Activated T-cell treated with anti-CD3 and anti-CD28 coated beads, Interleukin-2, amount 50 U/mL, for 4 hours (primary cell): ENCODE measurements at regions not wholly inside any gene's neighbourhood (a gene's known extent, or its start where the extent isn't known, plus 50 kb on each side); places are given as distances from the start of the nearest gene placed in this dataset.
"Not testable (repeated sequence)": the region's sequence is repeated elsewhere in the genome, so short reads cannot be mapped to it uniquely, and the experiment has no call there.

ENCODE experiments used
- ATAC-seq, 2 donors: fragments of 200-7000 bp; cut with Tn5 transposase; one replicate each; pipeline ENCODE4 v1.10.0; 2021
- DNase-seq: peaks from one replicate; pipeline ENCODE4 v3.0.0-alpha.2; 2020
- H3K27me3 Mint-ChIP-seq: one replicate; pipeline ENCODE4 v1.8.0; 2021; ENCODE audit warnings: low read depth, mixed read lengths
- H3K36me3 Mint-ChIP-seq: one replicate; pipeline ENCODE4 v1.8.0; 2022; ENCODE audit warnings: mixed read lengths; ENCODE audit not compliant: insufficient read depth
- H3K4me1 Mint-ChIP-seq: one replicate; pipeline ENCODE4 v1.8.0; 2021; ENCODE audit warnings: low read depth, mixed read lengths
- H3K4me3 Mint-ChIP-seq: one replicate; pipeline ENCODE4 v1.8.0; 2021; ENCODE audit warnings: mild to moderate bottlenecking, moderate library complexity, mixed read lengths
- H3K9me3 Mint-ChIP-seq: one replicate; pipeline ENCODE4 v1.8.0; 2021; ENCODE audit warnings: mixed read lengths

DNA sequence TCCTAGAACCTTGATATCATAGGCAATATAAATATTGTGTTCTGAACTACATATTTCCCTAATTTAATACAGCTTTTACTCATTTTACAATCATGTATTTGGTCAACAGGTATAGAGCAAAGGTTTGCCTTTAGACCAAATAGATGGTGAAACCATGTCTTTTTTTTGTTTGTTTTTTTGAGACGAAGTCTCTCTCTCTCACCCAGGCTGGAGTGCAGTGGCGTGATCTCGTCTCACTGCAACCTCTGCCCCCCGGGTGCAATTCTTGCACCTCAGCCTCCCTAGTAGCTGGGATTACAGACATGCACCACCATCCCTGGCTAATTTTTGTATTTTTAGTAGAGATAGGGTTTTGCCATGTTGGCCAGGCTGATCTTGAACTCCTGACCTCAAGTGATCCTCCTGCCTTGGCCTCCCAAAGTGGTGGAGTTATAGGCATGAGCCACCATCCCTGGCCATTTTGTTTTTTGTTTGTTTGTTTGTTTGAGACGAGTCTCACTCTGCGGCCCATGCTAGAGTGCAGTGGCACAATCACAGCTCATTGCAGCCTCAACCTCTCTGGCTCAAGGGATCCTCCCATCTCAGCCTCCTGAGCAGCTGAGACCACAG lies 243.7 kb upstream of the FOXN3 start:
- ATAC-seq, H3K4me3 Mint-ChIP-seq: not testable (repeated sequence)

GRCh38 chr14:89660166-89660565 lies 243.1 kb upstream of the FOXN3 start:
- no peak for DNase-seq
- Mint-ChIP-seq H3K4me3 (no peak overlapping the region), H3K4me1 (peaks cover 6% of the 10 kb centered on the region), H3K36me3 (no peaks in the 10 kb centered on the region), H3K27me3 (no peaks in the 10 kb centered on the region), H3K9me3 (peaks cover 7% of the 10 kb centered on the region)
- no peak for ATAC-seq

More for the DNA sequence above, 243.7 kb upstream of the FOXN3 start:
- not testable (repeated sequence) for H3K4me1 Mint-ChIP-seq, H3K27me3 Mint-ChIP-seq, H3K9me3 Mint-ChIP-seq, DNase-seq, H3K36me3 Mint-ChIP-seq

GRCh38 chr14:89658977-89659670 lies 242.1 kb upstream of the FOXN3 start:
- H3K4me3 Mint-ChIP-seq = no peak overlapping the region
- no peak for ATAC-seq
- DNase-seq = no peak
- peaks cover 6% of the 10 kb centered on the region for H3K4me1 Mint-ChIP-seq
- H3K9me3 Mint-ChIP-seq = peaks cover 7% of the 10 kb centered on the region
- no peaks in the 10 kb centered on the region for H3K27me3 Mint-ChIP-seq
- H3K36me3 Mint-ChIP-seq = no peaks in the 10 kb centered on the region

GRCh38 chr14:89657014-89657413 lies 240.0 kb upstream of the FOXN3 start:
- Mint-ChIP-seq H3K4me1 (peaks cover 6% of the 10 kb centered on the region), H3K36me3 (no peaks in the 10 kb centered on the region), H3K27me3 (no peaks in the 10 kb centered on the region), H3K4me3 (no peak overlapping the region), H3K9me3 (peaks cover 7% of the 10 kb centered on the region)
- no peak for ATAC-seq
- DNase-seq = no peak

DNA sequence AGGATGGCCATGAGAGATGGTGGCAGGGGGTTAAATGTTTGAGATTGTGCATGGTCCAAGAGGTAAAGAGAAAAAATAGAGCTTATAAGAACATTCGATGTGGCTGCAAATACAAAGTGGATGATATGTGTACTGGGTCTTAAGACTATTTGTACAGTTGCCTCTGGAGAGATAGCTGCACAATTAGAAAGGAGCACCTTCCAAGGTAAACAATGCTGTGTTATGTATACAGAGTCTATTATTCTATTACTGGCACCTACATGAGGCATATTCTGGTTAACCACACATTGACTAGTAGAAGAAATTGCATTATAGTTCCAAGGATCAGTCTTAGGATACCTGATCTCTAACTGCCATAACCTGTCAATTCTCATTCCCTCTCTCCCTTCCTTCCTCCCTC lies 238.0 kb upstream of the FOXN3 start:
- Mint-ChIP-seq H3K36me3 (no peaks in the 10 kb centered on the region), H3K4me1 (peaks cover 17% of the 10 kb centered on the region), H3K9me3 (peaks cover 7% of the 10 kb centered on the region), H3K27me3 (no peaks in the 10 kb centered on the region), H3K4me3 (no peak overlapping the region)
- DNase-seq (no peak), ATAC-seq (no peak)

- Mint-ChIP-seq H3K4me1 (peaks cover 25% of the 10 kb centered on the region), H3K27me3 (no peaks in the 10 kb centered on the region), H3K4me3 (no peak overlapping the region), H3K36me3 (no peaks in the 10 kb centered on the region), H3K9me3 (peaks cover 7% of the 10 kb centered on the region)
- no peak for ATAC-seq
- DNase-seq = no peak
Observed at GRCh38 chr14:89652352-89652751, 235.3 kb upstream of the FOXN3 start.

GRCh38 chr14:89651805-89652204 lies 234.8 kb upstream of the FOXN3 start:
- Mint-ChIP-seq H3K4me1 (peaks cover 25% of the 10 kb centered on the region), H3K36me3 (no peaks in the 10 kb centered on the region), H3K4me3 (no peak overlapping the region), H3K9me3 (peaks cover 3% of the 10 kb centered on the region), H3K27me3 (no peaks in the 10 kb centered on the region)
- no peak for ATAC-seq
- no peak for DNase-seq

DNA sequence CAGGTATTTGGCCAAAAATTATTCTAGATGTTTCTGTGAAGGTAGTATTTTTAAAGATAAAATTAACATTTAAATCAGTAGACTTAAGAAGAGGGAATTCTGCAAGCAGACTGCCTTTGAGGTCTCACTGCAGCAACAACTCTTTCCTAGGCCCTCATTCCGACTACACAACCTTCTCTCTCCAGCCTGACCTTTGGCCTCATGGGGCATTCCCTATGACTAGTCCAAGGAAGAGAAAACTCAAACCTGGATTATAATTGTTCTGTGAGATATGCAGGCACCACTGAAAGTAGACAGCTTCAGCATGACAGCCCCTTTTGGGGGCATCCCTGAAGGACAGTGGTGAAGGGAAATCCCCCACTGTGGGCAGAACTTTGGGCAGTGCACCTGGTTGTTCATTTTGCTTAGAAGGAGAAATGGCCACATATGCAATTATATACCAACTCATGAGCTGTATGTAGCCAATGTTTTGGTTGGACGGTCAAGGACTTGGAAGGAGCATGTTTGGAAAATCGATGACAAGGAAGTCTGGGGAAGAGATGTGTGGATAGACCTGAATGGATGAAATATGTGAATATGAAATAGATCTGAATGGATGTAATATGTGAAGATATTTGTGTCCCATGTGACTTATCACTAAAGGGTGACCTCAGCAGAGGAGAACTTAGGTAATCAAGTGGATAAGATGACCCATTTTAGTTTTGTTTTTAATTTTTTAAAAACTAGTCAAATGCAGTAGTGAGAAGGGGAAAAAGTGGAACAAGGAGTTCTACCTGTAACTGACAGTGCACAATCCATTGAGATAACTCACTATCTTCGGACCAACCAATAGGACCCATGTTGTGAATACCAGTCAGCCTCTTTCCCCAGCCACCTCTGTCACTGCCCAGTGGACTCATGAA lies 233.3 kb upstream of the FOXN3 start:
- DNase-seq (no peak), ATAC-seq (peak; percentile 71 to 83)
- no peaks in the 10 kb centered on the region for H3K27me3 Mint-ChIP-seq
- no peak overlapping the region for H3K4me3 Mint-ChIP-seq
- H3K36me3 Mint-ChIP-seq = no peaks in the 10 kb centered on the region
- H3K9me3 Mint-ChIP-seq = no peaks in the 10 kb centered on the region
- peaks cover 21% of the 10 kb centered on the region for H3K4me1 Mint-ChIP-seq

DNA sequence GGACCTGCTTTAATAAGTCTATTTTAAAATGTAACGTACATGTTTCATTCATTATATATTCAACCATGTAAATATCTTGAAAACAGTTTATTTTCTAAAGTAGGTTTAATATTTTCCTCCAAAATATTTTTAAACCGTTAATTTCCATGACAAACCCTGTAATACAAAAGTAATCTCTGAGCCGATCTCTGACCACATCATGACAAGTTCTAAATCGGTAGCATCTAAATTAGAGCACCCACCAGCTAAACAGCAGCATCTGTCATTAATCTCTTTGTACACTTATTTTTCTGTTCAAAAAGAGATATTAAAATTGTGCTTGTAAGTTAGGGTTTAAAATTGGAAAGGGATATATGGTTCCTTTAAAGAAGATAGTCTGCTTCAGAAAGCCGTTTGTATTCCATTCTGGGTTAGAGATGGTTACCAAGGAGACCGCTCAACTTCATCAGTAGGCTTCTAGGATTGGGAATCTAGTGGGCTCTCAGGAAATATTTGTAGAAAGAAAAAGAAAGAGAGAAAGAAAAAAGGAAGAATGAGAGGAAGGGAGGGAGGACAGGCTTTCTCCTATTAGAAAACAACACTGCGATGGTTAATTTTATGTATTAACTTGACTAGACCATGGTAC lies 232.5 kb upstream of the FOXN3 start:
- peaks cover 21% of the 10 kb centered on the region for H3K4me1 Mint-ChIP-seq
- H3K4me3 Mint-ChIP-seq = no peak overlapping the region
- no peak for ATAC-seq
- H3K36me3 Mint-ChIP-seq = no peaks in the 10 kb centered on the region
- no peak for DNase-seq
- H3K27me3 Mint-ChIP-seq = no peaks in the 10 kb centered on the region
- H3K9me3 Mint-ChIP-seq = no peaks in the 10 kb centered on the region

DNA sequence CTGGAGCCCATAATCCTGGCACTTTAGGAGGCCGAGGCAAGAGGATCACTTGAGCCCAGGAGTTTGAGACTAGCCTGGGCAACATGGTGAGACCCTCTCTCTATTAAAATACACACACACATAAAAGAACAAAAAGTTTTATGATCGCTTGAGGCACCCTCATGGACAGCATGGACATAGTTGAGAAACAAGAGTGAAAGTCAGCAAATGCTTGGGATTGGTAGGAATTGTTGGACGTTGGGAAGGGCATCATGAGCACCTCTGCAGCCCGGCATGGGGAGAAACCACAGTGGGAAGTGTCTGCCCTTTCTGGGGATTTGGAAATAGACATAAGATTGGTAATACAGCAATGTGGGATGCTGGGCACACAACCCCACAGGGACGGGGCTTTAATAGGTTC lies 231.9 kb upstream of the FOXN3 start:
- no peaks in the 10 kb centered on the region for H3K27me3 Mint-ChIP-seq
- H3K4me1 Mint-ChIP-seq = peaks cover 21% of the 10 kb centered on the region
- ATAC-seq (no peak), DNase-seq (no peak)
- no peaks in the 10 kb centered on the region for H3K9me3 Mint-ChIP-seq
- no peak overlapping the region for H3K4me3 Mint-ChIP-seq
- no peaks in the 10 kb centered on the region for H3K36me3 Mint-ChIP-seq

- no peak for ATAC-seq
- Mint-ChIP-seq H3K27me3 (no peaks in the 10 kb centered on the region), H3K9me3 (no peaks in the 10 kb centered on the region)
Observed at GRCh38 chr14:89648510-89648909, 231.5 kb upstream of the FOXN3 start.

DNA sequence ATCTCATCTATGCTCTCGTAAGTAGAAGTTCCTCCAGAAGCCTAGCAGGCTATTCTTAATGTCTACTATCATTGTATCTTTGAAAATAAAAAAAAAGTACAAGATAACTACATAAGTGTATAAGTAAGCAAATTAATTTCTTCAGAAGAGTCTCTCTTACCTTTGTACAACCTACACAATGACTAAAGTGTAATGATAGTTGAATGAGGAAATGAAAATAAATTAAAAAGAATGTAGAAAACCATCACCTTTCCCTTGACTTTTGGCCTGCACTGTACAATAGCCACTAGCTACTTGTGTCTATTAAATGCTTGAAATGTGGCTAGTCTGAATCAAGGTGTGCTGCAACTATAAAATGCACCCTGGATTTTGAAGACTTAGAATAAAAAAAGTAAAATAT lies 229.9 kb upstream of the FOXN3 start:
- H3K36me3 Mint-ChIP-seq = no peaks in the 10 kb centered on the region
- ATAC-seq = no peak
- DNase-seq = no peak
- no peak overlapping the region for H3K4me3 Mint-ChIP-seq
- H3K9me3 Mint-ChIP-seq = no peaks in the 10 kb centered on the region
- H3K27me3 Mint-ChIP-seq = no peaks in the 10 kb centered on the region
- peaks cover 29% of the 10 kb centered on the region for H3K4me1 Mint-ChIP-seq

More at GRCh38 chr14:89648510-89648909, 231.5 kb upstream of the FOXN3 start:
- H3K4me3 Mint-ChIP-seq = no peak overlapping the region
- H3K4me1 Mint-ChIP-seq = peaks cover 21% of the 10 kb centered on the region
- no peaks in the 10 kb centered on the region for H3K36me3 Mint-ChIP-seq
- DNase-seq = no peak

- H3K4me3 Mint-ChIP-seq = no peak overlapping the region
- H3K9me3 Mint-ChIP-seq = peaks cover 7% of the 10 kb centered on the region
- H3K27me3 Mint-ChIP-seq = no peaks in the 10 kb centered on the region
- peaks cover 40% of the 10 kb centered on the region for H3K4me1 Mint-ChIP-seq
- H3K36me3 Mint-ChIP-seq = peaks cover 5% of the 10 kb centered on the region
- no peak for ATAC-seq
- no peak for DNase-seq
Observed at GRCh38 chr14:89644641-89645040, 227.6 kb upstream of the FOXN3 start.

GRCh38 chr14:89641495-89642175 lies 224.6 kb upstream of the FOXN3 start:
- DNase-seq (no peak), ATAC-seq (peak; percentile 95 to 98)
- no peaks in the 10 kb centered on the region for H3K27me3 Mint-ChIP-seq
- peak overlapping the region; percentile 65 for H3K4me3 Mint-ChIP-seq
- H3K4me1 Mint-ChIP-seq = peaks cover 58% of the 10 kb centered on the region
- H3K36me3 Mint-ChIP-seq = peaks cover 7% of the 10 kb centered on the region
- peaks cover 13% of the 10 kb centered on the region for H3K9me3 Mint-ChIP-seq
